Superior temporal gyrus (tissue), 1 donor: ENCODE measurements at regions not wholly inside any gene's neighbourhood (a gene's known extent, or its start where the extent isn't known, plus 50 kb on each side); places are given as distances from the start of the nearest gene placed in this dataset.
"Not testable (repeated sequence)": the region's sequence is repeated elsewhere in the genome, so short reads cannot be mapped to it uniquely, and the experiment has no call there.

Source experiments
- DNase-seq: peaks from one replicate; pipeline ENCODE4 v3.0.0-alpha.2; 2016; ENCODE audit errors: extremely low spot score

GRCh38 chr3:21238661-21239060, 512.3 kb downstream of the ZNF385D start:
- no peak for DNase-seq

- no peak for DNase-seq
These were observed 513.4 kb downstream of the ZNF385D start for GRCh38 chr3:21237638-21238037.

- DNase-seq, result no peak
These were observed 515.5 kb downstream of the ZNF385D start for GRCh38 chr3:21235491-21235890.

- DNase-seq, result no peak
These were observed 516.1 kb downstream of the ZNF385D start for GRCh38 chr3:21234933-21235332.

GRCh38 chr3:21229426-21230135, 521.4 kb downstream of the ZNF385D start:
- no peak for DNase-seq

GRCh38 chr3:21226086-21226485, 524.9 kb downstream of the ZNF385D start:
- DNase-seq, result no peak

GRCh38 chr3:21220944-21221343, 530.1 kb downstream of the ZNF385D start:
- no peak for DNase-seq

GRCh38 chr3:21216598-21216997, 534.4 kb downstream of the ZNF385D start:
- DNase-seq, result no peak

GRCh38 chr3:21204122-21204521, 546.9 kb downstream of the ZNF385D start:
- not testable (repeated sequence) for DNase-seq

GRCh38 chr3:21195203-21195602, 555.8 kb downstream of the ZNF385D start:
- DNase-seq, result no peak

- not testable (repeated sequence) for DNase-seq
These were observed 557.0 kb downstream of the ZNF385D start for GRCh38 chr3:21194036-21194435.

GRCh38 chr3:21188459-21188858, 562.6 kb downstream of the ZNF385D start:
- DNase-seq, result no peak

- DNase-seq, result no peak
These were observed 565.1 kb downstream of the ZNF385D start for GRCh38 chr3:21185816-21186314.

- DNase-seq, result no peak
These were observed 576.5 kb downstream of the ZNF385D start for GRCh38 chr3:21174461-21174860.

GRCh38 chr3:21170964-21171363, 580.0 kb downstream of the ZNF385D start:
- no peak for DNase-seq

- no peak for DNase-seq
These were observed 581.1 kb downstream of the ZNF385D start for GRCh38 chr3:21169948-21170347.

- no peak for DNase-seq
These were observed 582.5 kb downstream of the ZNF385D start for GRCh38 chr3:21168471-21168870.

- no peak for DNase-seq
These were observed 587.1 kb downstream of the ZNF385D start for GRCh38 chr3:21163956-21164355.

- DNase-seq, result no peak
These were observed 591.5 kb downstream of the ZNF385D start for GRCh38 chr3:21159543-21159906.

- peak; percentile 38 for DNase-seq
These were observed 592.0 kb downstream of the ZNF385D start for GRCh38 chr3:21158861-21159542.

GRCh38 chr3:21154911-21155310, 596.1 kb downstream of the ZNF385D start:
- DNase-seq, result no peak

GRCh38 chr3:21152555-21152954, 598.5 kb downstream of the ZNF385D start:
- no peak for DNase-seq

- DNase-seq, result no peak
These were observed 608.1 kb downstream of the ZNF385D start for GRCh38 chr3:21142949-21143348.
